Activated CD8-positive, alpha-beta memory T cell treated with anti-CD3 and anti-CD28 coated beads for 4 hours (primary cell): ENCODE measurements at regions not wholly inside any gene's neighbourhood (a gene's known extent, or its start where the extent isn't known, plus 50 kb on each side); places are given as distances from the start of the nearest gene placed in this dataset.

Experiments used
- DNase-seq, 2 donors: peaks; one replicate each; pipeline ENCODE4 v3.0.0-alpha.2; 2020; ENCODE audit warnings: low read depth in 2 of 2

DNA sequence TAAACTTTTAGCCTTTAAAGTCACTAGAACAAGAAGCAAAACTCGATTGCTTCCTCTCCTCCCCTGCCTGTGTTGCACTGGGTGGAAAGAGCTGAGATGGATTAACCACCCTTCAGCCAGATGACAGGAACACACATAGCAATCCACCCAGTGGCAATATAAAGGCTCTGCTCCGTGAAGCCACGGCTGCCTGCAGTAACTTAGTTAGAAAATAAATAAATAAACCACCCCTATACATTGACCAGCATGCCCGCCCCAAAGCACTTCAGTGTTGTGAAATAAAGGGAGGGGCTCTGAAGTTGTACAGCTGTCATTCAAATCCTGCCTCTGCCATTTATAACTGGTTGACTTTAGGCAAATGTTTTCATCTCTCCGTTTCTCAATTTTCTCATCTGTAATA lies 217.1 kb upstream of the LDB2 start:
- DNase-seq = no peak

DNA sequence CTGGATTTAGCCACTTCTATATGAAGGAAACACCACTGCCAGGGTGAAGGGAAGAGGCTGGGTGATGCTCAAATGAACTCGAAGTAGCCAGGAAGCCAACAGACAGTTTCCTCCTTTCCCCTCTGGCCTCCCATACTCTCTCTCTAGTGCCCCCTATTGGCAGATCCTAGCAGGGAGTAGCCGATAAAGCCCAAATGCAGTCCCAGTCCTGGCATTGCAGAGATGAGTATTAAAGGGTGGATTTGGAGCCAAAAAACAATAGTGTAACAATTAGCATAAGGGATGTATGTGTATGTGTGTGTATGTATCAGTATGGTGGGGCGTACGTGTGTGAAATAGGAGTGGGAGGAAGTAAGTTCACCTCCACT lies 213.8 kb upstream of the LDB2 start:
- no peak for DNase-seq

GRCh38 chr4:17109126-17109525 lies 210.7 kb upstream of the LDB2 start:
- DNase-seq = no peak

DNA sequence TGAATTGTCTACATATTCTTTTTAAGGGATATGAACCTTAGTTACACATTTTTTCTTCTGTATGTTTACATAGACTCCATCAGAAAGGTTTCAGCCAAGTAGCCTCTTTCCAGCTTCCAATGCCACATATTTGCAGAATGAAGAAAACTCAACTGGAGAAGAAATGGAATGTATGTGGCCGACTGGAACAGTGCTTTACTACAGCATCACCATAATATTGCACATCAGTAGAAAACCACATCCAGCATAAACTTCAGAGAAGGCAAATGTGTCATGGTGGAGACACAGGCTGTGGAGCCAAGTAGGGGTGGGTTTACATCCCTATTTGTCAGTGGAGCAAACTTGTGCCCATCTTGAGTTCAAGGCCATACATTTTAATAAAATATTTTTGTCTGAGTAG lies 204.8 kb upstream of the LDB2 start:
- DNase-seq = no peak

- DNase-seq = no peak
These were observed 200.6 kb upstream of the LDB2 start for GRCh38 chr4:17098996-17099395.

- DNase-seq = no peak
These were observed 200.0 kb upstream of the LDB2 start for GRCh38 chr4:17098401-17098800.

DNA sequence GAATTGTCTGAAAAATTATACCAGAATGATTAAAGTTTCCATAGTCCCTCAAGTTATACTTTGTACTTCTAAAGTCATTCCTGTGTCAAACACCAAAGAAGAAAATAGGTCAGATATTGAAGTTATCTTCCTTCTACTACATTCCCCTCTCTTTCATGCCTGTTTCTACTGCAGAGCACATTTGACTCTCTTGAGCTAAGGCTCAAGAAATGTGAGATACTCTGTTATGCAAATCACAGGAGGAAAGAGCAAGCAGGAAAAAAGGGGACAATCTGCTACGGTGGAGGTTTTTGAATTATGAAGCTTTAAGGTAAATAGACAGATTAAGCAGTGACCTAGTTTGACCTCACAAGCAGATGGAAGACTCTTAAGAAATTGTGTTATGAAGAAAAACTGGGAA lies 198.9 kb upstream of the LDB2 start:
- DNase-seq = no peak

- DNase-seq = no peak
These were observed 198.2 kb upstream of the LDB2 start for GRCh38 chr4:17096692-17097091.

DNA sequence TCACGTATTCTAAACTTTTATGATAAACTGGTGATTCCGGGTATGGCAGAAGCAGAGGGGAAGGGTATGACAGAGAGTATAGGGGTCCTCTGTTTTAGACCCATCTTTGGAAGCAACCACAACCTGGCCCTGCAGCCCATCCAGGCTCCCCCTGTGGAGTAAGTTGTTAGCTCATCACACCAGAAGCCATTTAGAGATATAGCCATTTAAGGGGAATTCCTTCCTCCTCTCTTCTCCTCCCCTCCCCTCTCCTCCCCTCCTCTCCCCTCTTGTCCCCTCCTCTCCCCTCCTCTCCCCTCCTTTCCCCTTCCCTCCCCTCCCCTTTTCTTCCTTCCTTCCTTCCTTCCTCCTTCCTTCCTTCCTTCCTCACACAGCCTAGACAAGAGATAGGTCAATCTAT lies 197.3 kb upstream of the LDB2 start:
- DNase-seq = no peak

DNA sequence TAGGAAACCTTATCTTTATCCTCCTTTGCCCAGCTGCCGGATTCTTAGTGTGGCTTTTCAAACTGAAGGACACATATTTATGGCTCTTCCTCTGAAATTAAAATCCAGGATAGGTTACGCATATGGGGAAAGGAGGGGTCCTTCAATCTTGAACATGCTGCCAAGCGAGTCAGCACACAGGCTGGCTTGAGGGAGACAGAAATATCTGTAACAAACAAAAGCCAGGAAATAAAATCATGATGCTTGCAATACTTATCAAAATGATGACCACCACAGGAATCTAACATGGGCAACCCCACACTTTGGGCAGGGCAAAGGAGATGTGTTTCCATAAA lies 196.4 kb upstream of the LDB2 start:
- no peak for DNase-seq

GRCh38 chr4:17094159-17094875 lies 195.9 kb upstream of the LDB2 start:
- no peak for DNase-seq

GRCh38 chr4:17093481-17093880 lies 195.0 kb upstream of the LDB2 start:
- no peak for DNase-seq

GRCh38 chr4:17092736-17093437 lies 194.4 kb upstream of the LDB2 start:
- no peak for DNase-seq

- DNase-seq = no peak
These were observed 192.7 kb upstream of the LDB2 start for GRCh38 chr4:17091104-17091503.

- DNase-seq = no peak
These were observed 191.6 kb upstream of the LDB2 start for GRCh38 chr4:17090063-17090462.

- DNase-seq = no peak
These were observed 187.0 kb upstream of the LDB2 start for GRCh38 chr4:17085416-17085815.

DNA sequence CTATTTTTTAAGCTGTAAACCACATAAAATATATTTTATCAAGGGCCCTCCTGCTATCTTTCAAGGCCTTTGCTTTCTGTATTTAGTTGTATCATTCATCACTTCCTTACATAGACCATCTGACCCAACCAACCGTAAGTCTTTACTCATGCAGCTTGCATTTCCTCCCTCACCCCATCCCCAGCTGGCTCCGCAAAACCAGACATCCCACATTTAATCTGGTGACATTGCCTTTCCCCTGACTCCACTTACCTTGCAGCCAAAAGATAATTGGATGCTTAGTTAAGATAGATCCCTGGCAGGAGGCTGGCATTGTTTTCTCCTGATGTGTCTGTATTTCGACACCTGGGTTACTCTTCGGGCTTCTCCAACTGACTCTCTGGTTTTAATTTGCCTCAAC lies 183.7 kb upstream of the LDB2 start:
- no peak for DNase-seq

GRCh38 chr4:17081179-17081578 lies 182.7 kb upstream of the LDB2 start:
- no peak for DNase-seq

DNA sequence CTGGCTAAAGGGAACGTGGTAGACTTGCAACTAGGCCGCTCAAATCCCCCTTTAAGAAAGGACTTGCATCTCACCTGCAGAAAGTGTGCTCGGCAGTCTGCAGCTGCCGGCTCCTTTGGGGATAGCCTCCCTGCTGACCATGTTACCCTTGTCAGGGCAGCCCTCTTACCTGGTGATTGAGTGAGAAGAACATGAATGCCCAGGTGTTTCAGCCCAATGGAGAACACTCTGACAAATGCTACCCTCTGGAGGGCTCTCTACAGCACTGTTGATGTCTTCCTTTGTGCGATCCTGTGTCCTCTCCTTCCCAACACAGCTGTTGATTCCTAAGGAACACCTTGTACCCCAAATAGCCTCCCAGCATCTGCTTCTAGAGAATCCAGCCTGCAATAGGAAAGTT lies 178.7 kb upstream of the LDB2 start:
- DNase-seq = no peak

DNA sequence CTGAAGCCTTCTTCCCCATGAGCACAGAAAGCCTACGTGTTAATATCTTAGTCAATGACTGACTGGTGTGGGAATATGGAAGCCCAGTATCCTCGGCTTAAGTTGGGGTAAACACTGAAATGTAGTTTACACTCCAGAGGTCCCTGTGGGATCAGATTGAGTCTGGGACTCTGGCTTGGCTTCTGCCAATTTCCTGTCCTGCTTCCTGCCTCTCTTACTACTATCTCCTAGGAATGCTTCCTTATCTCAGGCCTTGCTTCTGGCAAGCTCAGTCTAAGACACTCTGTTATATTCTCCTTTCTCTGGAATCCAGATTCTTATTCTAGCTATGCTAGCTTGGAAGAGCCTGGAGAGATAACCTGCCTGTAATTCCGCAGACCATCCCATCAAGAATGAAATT lies 174.0 kb upstream of the LDB2 start:
- no peak for DNase-seq

DNA sequence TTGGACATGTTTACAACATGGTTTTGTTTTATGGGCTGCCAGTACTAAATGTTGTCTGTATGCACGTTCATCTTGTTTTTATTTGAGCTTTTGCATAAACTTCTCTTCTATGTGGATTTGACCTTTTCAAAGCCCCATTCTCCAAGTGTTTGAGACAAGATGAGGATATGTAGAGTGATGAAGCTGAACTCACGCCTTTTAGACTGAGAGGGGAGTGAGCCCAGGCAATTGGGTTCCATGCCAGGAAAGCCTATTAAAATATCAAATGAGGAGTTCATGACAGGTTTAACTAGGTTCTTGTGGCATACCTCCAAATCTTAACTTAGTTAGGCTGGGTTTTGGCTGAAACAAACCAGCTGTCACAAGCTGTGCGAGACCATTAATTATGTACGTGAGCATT lies 170.4 kb upstream of the LDB2 start:
- no peak for DNase-seq

DNA sequence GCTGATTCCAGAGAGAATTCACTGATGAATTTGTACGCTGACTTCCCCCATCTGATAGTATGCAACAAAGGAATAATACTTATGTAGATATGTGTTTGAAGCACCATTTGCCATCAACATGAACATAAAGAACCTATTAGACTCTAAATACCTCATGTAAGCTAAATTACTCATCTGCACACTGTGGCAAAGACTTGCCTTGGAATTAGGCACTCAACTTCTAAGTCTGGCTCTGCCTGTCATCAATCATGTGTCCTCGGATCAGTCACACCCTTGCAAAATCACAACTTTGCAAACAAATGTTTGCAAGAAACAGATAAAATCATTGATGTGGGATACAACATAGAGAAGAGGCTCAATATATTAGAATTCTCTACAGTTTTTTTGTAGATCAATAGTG lies 169.9 kb upstream of the LDB2 start:
- no peak for DNase-seq

- DNase-seq = no peak
These were observed 168.5 kb upstream of the LDB2 start for GRCh38 chr4:17066972-17067371.

DNA sequence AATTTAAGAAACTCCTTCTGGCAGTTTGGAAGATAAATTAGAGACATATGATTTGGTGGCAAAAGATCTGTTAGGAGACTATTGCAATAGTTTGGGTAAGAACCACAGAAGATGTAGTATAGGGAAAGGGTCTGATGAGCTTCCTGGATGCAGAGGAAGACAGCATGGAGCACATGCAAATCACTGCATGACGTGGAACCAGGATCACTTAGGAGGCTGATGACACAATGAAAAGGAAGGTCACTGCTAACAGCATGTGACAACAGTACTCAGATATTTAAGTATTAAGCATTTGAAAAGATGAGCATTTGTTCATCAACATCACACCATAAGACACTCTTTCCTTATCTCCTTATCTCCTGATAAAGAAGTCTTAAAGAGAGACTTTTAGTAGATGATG lies 167.8 kb upstream of the LDB2 start:
- DNase-seq = no peak
